Sigmoid colon (tissue), 4 donors: ENCODE measurements at regions not wholly inside any gene's neighbourhood (a gene's known extent, or its start where the extent isn't known, plus 50 kb on each side); places are given as distances from the start of the nearest gene placed in this dataset.

Source experiments
- EP300 ChIP-seq, 4 donors: sonication (generic); formaldehyde crosslinking; IDR thresholded peaks; one replicate each; pipeline ENCODE4 v1.6.1; 2017; ENCODE audit warnings: antibody characterized with exemption in 4 of 4
- POLR2A ChIP-seq, 2 donors: fragments of 450-650 bp; IDR thresholded peaks; one replicate each; pipeline ENCODE4 v1.6.1; 2016; ENCODE audit warnings: antibody characterized with exemption in 2 of 2, mild to moderate bottlenecking in 2 of 2, moderate library complexity in 2 of 2
- POLR2AphosphoS5 ChIP-seq, 4 donors: sonication (generic); formaldehyde crosslinking; IDR thresholded peaks; one replicate each; pipeline ENCODE4 v1.6.1; 2017; ENCODE audit warnings: antibody characterized with exemption in 4 of 4
- TF ChIP-seq, protein P1 (sequence below), 4 experiments: fragments of 450-650 bp in 3 of 4; fragments of 200-600 bp in 1 of 4; IDR thresholded peaks; one replicate each; pipeline ENCODE4 v1.5.1; 2016 to 2019; ENCODE audit warnings: antibody characterized with exemption in 4 of 4, mild to moderate bottlenecking in 3 of 4, moderate library complexity in 2 of 4

DNA sequence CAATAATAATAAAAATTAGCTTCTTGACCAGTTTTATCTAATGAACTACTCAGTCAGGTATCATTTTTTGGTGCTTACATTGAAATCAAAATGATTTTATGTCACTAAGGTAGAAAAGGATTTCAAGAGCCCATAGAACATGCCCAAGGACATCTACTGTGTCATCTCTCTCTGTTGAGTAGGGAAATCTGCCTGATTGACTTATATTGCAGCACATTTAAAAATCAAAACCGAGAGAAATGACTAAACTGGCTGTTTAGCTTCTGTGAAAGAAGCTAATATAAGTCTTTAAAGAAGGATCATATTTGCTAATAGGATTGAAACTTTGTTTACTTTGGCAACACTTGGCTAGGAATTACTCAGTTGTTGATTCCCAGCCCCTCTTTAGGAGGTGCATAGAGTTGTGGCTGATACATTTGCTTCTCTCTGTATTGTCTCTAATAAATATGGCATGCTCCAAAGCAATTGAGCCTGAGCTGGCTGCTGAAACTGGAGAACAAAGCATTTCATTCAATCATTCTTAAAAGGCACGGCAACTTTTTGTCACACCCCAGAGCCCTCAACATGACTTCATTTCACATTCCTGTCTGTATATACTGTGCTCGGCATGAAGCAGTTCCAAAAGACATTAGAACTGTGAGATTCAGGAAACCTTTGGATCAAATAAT lies 1096.9 kb upstream of the POT1 start:
- TF ChIP-seq, protein P1, sequence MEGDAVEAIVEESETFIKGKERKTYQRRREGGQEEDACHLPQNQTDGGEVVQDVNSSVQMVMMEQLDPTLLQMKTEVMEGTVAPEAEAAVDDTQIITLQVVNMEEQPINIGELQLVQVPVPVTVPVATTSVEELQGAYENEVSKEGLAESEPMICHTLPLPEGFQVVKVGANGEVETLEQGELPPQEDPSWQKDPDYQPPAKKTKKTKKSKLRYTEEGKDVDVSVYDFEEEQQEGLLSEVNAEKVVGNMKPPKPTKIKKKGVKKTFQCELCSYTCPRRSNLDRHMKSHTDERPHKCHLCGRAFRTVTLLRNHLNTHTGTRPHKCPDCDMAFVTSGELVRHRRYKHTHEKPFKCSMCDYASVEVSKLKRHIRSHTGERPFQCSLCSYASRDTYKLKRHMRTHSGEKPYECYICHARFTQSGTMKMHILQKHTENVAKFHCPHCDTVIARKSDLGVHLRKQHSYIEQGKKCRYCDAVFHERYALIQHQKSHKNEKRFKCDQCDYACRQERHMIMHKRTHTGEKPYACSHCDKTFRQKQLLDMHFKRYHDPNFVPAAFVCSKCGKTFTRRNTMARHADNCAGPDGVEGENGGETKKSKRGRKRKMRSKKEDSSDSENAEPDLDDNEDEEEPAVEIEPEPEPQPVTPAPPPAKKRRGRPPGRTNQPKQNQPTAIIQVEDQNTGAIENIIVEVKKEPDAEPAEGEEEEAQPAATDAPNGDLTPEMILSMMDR (IDR thresholded peaks at IDR 0.05), result no peak
- TF ChIP-seq EP300 (IDR thresholded peaks at IDR 0.05), result no peak
- no peak for TF ChIP-seq POLR2A (IDR thresholded peaks at IDR 0.05)
- no peak for TF ChIP-seq POLR2AphosphoS5 (IDR thresholded peaks at IDR 0.05)
